Skeletal muscle cell (primary cell): ENCODE measurements at regions not wholly inside any gene's neighbourhood (a gene's known extent, or its start where the extent isn't known, plus 50 kb on each side); places are given as distances from the start of the nearest gene placed in this dataset.

Experiments used
- DNase-seq: peaks from one replicate; pipeline ENCODE4 v3.0.0-alpha.2; 2010; ENCODE audit warnings: low read depth
- H3K4me3 ChIP-seq: 2 replicates; pipeline ENCODE4 v1.5.1; 2011; ENCODE audit warnings: low read depth, mild to moderate bottlenecking, control low read depth, low read length, moderate library complexity

DNA sequence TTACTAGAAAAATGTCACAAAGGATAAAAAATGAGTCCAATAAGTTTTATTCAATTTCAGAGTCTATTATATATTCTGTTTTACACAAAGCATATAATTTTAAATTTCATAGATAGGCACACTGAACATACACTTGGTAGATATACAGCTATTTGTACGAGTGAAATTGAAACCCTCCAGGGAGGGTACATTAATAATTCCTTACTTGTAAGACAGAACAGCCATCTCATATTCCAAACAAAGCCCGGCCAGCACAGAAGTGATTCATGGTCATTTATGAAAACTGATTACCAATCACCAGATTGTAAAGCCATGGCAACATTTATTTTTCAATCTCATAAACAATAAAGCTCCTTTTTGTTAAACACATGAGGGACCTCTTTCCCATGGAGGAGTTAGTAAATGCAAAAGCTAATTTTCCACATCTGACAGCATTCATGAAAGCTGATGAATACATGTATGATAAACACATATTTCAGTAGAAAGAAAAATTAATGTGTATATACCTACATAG is 190.6 kb downstream of the TDRD15 start:
- H3K4me3 ChIP-seq: no peak overlapping the region
- DNase-seq: no peak

DNA sequence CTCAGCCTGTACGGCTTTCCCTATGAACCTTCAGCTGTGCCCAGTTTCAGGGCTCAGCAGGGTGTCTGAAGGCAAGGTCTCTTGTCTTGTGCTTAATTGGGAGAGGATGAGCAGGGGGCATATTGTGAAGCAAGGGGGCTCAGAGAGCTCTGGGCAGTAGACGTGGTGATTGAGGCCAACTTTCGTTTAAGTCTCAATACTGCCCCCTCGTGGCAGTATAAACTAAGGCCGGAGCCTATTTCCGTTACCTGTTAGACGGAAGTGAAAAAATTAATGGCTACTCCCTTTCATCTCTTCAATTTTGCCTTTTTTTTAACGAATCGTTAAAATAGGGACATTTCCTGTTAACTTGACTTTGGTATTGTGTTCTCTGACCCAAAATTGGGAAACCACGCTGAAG is 193.4 kb downstream of the TDRD15 start:
- DNase-seq: no peak

DNA sequence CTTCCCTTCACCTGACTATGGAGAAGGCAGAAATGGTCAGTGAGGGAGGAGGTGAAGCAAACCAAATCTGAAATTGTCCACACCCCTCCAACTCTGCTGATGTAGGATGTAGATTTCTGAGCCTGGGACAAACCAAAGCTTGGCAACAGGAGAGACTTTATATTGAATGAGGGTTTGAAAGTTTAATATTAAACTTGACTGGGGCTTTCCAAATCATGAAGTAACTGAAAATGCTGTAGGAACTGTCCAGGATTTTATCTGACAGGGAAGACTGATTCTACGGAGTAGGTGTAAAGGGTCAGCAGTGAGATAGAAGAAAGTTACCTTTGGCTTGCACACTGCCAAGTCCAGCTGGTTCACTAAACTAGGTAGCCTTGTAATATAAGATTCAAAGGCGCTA is 194.5 kb downstream of the TDRD15 start:
- no peak for DNase-seq
- H3K4me3 ChIP-seq: no peak overlapping the region

More for the DNA sequence above, 193.4 kb downstream of the TDRD15 start:
- H3K4me3 ChIP-seq: no peak overlapping the region

DNA sequence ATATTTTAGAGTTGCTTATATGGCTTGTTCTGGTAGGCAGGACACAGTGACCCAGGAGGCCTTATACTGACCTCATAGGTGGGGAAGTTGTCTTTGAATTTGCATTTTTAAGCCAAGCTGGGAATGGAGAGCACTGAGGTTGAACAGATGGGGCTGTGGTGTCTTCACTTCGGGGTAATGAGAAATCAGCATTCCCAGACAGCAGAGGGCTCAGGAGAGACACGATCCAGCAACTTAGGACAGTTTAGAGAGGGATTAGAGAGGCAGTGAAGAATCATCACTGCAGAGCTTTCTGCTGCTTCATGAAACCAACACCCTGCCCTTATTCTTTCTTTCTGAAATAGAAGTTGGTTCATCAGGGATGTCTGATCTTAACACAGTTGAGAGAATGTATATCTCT is 202.4 kb downstream of the TDRD15 start:
- no peak overlapping the region for H3K4me3 ChIP-seq
- no peak for DNase-seq

DNA sequence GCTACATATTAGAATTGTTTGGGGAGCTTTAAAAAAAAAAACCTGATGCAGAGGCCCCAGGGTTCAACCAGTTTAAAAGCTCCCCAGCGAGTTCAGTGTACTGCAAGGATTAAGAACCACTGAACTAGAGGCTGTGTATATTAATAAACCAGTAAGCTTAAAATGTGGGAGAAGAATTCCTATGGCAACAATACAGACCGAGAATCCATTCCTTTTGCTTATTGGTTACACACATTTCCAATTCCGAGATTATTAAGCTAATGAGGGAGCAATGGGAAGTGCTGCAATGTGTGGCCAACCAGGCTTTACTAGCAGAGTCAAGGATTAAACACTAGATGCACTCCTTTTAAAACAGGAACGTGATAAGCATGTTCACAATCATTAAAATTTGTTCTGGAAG is 204.4 kb downstream of the TDRD15 start:
- H3K4me3 ChIP-seq: no peak overlapping the region
- DNase-seq: no peak

DNA sequence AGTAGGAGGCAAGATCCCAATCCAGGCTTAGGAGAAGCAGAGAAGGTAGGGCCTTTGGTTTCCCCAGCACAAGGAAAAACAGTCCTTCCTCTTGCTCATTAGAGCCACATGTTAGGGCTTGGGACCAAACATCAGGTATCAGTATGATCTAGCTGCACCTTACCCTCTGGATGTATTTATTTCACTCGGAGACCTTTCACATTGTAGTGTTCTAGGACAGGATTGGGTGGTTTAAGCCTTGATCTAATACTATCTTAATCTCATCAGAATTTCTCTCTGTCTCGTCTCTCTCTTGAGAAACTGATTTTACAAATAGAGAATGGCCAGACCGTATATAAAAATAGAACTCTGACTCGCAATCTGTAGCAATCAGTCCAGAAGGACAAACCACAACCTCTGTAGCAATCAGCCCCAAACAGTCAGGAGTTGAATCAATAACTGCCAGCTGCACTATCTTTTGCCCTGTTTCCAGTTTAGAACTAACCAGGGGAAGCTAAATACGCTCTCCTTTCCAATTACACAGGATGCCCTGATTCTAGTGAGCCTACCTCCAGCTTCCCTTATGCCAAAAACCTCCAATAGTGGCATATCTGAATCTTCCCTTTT is 207.1 kb downstream of the TDRD15 start:
- H3K4me3 ChIP-seq: no peak overlapping the region
- DNase-seq: no peak

DNA sequence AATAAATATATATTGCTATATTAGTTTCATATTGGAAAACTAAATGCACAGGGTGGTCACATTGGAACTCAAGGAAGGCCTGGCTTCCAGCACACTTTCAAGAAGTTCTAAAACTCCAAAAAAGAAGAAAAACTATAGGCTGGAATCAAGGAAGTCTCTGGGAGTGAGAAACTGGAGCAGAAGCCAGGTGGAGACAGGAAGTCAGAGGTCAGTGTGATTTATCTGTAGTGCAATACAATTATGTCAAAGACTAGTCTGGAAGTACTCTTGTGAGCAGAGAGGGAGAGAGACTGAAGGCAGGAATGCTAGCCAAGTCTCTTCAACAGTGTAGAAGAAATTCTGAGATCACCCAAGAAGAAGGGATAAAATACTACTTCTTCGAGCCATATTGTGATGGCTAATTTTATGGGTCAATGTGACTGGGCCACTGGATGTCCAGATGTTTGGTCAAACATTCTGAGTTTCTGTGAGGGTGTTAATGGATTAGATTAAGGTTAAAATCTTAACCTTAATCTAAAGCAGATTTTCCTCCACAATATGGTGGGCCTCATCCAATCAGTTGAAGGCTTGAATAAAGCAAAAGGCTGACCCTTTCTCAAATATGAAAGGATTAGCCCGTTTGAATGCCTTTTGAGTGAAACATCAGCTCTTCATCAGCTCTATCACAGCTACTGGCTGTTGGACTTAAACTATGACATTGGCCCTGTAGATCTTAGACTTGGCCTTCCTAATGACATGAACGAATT is 208.0 kb downstream of the TDRD15 start:
- H3K4me3 ChIP-seq: no peak overlapping the region
- no peak for DNase-seq

DNA sequence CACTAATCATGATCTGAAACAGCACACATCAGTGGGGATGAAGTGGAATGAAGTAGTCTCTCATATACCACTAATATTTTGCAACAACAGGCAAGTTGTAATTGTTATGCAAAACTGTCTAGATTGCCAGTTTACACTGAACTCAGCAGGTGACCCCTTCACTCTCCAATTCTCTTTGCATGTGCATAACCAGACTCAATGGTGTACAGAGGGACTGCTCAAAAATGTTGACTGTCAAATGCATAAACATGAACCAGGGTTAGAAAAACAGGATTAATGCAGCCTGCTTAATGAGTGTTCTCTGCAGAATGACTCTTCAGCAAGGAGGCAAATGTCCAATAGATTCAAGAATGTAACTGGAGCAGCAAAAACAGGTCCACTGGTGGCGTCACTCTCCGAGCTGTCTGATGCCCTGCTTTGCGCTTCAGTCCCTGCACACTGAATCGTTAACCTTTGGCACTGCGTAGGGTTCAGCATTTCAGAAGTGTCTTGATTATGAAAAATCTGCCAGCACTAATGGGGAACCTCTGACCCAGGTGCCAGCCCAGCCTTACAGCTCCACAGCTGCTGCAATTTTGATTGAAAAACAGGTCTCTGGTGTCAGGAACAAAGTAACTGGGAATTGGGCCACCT is 209.3 kb downstream of the TDRD15 start:
- no peak overlapping the region for H3K4me3 ChIP-seq
- DNase-seq: no peak

DNA sequence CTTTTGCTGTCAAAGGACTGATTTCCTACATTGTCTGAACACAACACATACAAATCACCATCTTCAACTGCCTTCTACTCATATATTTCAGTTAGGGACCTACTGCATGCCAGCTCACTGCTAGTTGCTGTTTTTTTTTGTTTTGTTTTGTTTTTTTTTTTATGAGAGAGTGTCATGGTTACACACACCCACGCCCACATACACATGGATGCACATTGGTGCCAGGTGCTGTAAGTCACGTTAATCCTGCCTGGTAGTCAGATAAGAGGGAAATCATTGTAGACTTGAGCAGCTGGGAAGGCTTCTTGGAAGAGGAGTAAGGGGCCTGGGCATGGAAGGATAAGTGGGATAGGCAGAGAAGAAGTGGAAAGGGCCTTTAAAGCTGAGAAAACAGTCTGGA is 209.9 kb downstream of the TDRD15 start:
- DNase-seq: no peak

DNA sequence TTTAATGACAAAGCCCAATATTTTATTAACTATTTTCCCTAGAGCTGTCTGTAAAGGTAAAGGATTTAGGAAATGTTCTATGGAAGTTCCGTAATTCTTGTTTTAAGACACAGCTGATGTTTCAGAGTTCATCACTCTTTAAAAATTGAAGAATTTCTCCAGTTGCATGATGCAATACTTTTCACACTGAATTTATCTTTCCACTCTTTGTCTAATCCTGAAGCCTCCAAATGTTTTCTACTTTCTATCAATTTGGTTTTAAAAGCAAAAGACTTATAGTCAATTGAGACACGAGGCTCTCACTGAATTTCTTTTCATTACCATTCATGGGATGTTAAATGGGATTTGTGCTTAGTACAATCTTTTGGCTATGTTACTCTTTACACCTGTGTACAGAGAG is 223.2 kb downstream of the TDRD15 start:
- no peak for DNase-seq

More for the DNA sequence above, 209.9 kb downstream of the TDRD15 start:
- no peak overlapping the region for H3K4me3 ChIP-seq

DNA sequence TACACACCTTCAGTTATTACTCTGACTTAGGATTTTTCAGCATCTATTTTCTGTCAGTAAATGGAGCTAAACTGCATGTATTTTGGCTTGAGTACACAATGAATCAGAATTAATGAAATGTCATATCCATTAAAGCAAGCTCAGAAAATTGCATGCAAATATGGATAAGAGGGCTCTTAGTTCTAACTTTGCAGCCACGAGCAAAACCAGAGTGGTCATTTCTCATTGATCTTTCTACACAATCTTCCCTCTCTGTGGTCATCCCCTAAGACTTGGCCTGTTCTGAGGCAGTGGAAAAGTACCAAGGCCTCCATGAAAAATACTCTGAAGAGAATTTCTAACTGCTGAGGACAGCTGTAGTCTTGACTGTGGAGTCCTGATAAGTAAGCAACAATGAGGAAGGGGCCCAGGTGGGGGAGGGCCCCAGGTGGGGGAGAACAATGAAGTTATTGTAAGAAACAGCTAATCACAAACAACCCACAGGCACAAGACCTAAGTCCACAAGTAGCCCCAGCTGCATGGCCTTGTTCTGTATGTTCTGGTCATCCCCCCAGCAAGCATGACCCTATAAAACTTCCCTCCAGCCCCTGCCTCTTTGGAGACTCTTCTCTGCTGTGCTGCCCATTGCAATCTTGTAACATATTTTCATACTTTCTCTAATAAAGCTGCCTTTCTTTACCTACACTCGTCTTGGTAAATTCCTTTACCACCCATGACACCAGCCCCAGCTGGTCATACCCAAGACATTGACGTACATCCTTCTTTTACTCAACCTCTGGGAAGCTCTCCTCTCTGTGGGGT is 230.3 kb downstream of the TDRD15 start:
- no peak overlapping the region for H3K4me3 ChIP-seq
- DNase-seq: no peak

More for the DNA sequence above, 223.2 kb downstream of the TDRD15 start:
- no peak overlapping the region for H3K4me3 ChIP-seq

DNA sequence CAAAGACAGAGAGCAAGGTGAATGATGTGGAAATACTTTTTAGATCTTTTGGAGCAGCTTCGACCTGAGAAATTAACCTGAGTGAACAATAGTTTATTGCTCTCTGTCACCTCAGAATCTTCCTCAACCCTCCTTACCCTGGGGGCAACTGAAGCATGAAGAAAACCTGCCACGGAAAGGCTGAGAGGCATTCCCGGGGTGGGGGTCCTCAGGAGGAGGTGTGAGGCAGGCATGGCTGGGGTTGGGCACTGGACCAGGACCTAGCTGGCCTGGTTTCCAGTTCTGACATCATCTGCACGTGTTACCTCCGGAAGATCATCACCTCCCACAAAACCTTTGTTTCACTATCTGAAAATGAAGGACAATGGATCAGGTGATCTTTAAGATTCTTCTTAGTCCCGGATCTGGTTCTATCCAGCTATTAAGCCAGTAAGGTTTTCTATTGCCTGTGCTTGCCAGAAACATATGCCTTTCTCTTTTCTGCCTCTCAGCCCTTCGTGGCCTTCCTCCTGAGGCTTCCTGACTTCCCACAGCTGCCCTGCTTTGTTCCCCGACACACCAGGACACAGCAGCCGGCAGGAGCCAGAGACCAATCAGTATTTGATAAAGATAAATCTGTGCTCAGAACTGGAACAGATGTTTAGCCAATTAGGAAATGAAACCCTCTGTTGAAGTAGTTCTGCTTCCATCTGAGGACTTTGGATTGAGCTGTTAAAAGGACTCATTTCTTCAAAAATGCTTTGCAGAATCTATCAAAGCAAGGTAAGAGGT is 232.5 kb downstream of the TDRD15 start:
- DNase-seq: no peak
- no peak overlapping the region for H3K4me3 ChIP-seq

DNA sequence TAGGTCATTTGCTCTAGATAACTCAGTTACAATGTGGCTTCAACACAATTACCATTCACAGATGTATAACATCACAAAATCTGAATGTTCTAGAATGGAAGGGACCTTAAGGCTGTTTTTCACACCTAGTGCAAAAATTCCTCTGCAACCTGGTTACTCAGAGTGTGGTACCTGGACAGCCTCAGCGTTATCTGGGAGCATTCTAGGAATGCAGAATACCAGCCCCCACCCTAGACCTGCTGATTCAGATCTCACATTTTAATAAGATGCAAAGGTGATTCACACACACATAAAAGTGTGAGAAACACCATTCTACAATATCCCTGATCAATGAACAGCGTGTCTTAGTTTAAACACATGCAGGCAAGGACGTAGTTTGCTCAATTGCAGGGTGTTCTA is 233.1 kb downstream of the TDRD15 start:
- H3K4me3 ChIP-seq: no peak overlapping the region
- DNase-seq: no peak

DNA sequence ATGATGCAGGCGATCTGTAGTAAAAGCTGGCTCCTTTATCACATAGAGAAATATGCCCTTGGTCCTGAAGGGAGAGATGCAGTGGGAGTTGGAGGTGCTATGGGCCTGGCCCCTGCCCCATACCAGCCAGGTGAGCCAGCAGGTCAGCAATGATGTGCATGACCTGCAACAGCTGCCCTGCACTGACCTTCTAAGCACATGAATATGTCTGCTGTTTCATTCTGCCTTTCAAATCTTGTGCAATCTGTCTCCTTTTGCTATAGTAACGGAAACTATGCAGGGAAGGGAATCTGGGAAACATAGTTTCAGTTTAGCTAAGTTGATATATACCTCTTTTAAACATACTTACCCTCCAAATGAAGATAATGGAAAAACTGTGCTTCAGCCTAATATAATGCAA is 235.2 kb downstream of the TDRD15 start:
- no peak for DNase-seq
- H3K4me3 ChIP-seq: no peak overlapping the region

DNA sequence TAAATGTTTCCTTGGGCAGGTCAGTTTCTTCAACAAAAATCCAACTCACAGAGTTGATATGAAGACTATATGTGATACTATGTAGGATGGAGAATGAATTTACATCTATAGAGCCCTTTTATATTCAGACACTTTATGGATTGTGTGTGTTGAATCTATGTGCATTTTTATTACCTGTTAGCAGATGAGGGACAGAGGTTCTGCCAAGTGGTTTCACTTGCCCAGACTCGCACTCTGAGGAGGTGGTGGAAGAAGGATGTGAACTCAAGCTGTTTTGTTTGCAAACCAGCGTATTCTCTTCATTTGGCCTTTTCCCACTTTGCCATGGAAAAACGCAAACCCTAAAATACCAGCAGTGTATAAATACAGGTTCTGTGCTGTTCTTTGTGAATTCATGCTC is 237.6 kb downstream of the TDRD15 start:
- no peak for DNase-seq
- H3K4me3 ChIP-seq: no peak overlapping the region

DNA sequence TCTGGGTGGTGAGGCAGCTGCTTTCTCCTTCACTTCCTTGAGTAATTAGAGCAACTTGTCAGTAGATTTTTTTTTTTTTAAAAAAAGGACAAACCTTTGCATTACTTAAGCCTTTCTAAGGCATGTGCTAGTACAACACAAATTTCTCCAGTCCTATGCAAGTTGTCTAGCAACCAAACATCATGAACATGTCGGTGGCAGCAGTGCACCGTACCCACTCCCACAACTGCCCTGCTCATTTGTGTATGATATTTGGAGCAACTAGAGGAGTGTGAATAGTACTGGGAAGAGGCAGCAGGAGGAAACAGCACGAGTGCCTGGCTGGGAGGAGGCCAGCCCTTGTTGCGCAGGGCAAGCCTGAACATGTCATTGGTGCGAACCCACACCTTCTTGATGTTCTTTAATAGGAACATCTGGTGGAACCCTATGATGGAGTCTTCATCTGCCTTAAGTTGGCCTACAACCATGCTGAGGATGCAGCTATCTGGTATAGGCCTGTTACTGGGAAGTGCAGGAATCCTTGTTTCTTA is 238.3 kb downstream of the TDRD15 start:
- H3K4me3 ChIP-seq: no peak overlapping the region
- DNase-seq: no peak

DNA sequence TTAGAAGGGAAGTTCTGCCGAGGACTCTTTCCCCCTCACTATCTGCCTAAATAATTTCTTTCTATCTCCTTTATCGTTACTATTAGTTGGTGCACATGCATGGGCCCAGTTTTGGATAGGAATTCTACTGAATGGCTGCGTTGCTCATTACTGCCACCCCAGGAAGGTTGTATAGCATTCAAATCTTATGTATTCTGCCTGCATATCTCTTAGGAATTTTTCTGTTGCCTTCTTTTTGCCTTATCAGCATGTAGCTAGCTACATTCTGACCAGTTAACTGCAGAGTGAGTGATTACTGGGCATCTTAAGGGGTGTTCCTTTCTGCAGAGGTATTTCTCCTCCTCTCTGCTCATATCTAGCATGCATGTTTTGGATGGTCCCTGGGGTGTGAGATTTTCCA is 239.6 kb downstream of the TDRD15 start:
- H3K4me3 ChIP-seq: no peak overlapping the region
- DNase-seq: no peak

DNA sequence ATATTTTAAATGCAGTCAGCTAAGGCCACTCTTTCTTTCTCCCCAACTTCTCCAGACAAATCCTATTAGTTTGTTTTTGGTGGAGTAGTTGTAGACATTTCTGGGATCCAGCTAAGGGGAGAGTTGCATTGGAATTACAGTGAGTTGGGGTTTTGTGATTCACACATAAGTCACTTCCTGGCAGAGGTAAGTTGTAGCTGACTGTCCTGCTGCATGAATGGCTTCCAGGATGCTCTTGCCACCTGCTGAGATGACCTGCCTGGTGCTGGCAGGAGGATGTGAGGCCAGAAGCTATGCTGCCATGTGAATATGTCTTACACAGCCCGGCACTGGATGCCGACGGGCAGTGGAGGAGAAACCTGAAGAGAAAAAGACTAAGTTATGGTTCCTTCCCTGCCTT is 243.7 kb downstream of the TDRD15 start:
- no peak overlapping the region for H3K4me3 ChIP-seq
- no peak for DNase-seq

DNA sequence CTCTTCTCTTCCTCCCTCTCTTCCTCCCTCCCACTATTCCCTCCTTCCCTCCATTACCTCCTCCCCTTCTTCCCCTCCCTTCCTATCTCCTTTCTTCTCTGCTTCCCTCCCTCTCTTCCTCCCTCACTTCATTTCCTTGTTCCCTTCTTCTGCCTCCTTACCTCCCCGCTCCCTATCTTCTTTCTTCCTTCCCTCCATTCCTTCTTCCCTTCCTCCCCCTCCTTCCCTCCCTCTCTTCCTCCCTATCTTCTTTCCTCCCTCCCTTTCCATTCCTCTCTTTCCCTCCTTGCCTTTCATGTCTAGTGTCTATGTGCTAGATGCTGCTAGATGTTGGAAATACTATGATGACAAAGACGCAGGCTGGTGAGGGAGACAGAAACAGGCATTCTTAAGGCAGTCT is 246.0 kb downstream of the TDRD15 start:
- H3K4me3 ChIP-seq: no peak overlapping the region
- no peak for DNase-seq
